ENCODE measurements at regions not wholly inside any gene's neighbourhood (a gene's known extent, or its start where the extent isn't known, plus 50 kb on each side); places are given as distances from the start of the nearest gene placed in this dataset.
A peak's percentile ranks its signal among the peaks of the same experiment; 100 is the strongest.

DNA sequence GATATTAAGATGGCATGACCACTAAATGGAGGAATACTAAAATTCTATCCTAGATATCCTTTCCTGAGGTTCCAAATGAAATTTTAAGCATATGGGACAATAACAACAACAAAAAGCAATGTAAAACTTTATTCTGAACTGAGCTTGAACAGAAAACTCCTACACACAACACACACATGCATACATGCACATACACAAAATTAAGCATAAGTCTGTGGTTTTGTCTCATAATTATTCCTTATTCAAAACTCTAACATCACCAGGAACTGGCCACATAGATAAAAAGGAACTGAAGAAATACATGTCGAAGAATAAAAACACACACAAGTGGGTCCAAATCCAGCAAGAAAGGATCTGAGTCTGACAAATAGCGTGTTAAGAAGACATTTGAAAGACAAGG is 168.0 kb downstream of the COX18 start:
- H3K4me3 ChIP-seq, result no peak overlapping the region
- DNase-seq (ENCODE audit: low spot score), result no peak
- no peak overlapping the region for H3K27ac ChIP-seq
- TF ChIP-seq, protein P1, sequence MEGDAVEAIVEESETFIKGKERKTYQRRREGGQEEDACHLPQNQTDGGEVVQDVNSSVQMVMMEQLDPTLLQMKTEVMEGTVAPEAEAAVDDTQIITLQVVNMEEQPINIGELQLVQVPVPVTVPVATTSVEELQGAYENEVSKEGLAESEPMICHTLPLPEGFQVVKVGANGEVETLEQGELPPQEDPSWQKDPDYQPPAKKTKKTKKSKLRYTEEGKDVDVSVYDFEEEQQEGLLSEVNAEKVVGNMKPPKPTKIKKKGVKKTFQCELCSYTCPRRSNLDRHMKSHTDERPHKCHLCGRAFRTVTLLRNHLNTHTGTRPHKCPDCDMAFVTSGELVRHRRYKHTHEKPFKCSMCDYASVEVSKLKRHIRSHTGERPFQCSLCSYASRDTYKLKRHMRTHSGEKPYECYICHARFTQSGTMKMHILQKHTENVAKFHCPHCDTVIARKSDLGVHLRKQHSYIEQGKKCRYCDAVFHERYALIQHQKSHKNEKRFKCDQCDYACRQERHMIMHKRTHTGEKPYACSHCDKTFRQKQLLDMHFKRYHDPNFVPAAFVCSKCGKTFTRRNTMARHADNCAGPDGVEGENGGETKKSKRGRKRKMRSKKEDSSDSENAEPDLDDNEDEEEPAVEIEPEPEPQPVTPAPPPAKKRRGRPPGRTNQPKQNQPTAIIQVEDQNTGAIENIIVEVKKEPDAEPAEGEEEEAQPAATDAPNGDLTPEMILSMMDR (IDR thresholded peaks at IDR 0.05), result no peak

DNA sequence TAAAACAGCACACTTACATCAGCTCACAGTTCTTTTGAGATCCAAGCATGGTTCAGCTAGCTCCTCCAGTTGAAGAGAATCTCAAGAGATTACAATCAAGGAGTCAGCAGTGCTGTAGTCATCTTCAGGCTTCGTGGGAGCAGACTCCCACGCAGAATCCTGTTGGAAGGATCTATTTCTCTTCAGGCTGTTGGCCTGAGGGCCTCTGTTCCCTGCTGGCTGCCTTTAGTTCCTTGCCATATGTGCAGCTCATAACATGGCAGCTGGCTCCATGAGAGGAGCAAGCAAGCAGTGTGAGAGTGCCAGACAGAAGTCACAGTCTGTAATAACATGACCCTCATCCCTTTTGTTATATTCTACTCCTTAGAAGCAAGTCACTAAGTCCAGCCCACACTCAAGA is 168.6 kb downstream of the COX18 start:
- Histone ChIP-seq H3K4me3 (no peak overlapping the region), H3K27ac (no peak overlapping the region)
- no peak for DNase-seq (ENCODE audit: low spot score)
- TF ChIP-seq, protein P1 (IDR thresholded peaks at IDR 0.05), result no peak

DNA sequence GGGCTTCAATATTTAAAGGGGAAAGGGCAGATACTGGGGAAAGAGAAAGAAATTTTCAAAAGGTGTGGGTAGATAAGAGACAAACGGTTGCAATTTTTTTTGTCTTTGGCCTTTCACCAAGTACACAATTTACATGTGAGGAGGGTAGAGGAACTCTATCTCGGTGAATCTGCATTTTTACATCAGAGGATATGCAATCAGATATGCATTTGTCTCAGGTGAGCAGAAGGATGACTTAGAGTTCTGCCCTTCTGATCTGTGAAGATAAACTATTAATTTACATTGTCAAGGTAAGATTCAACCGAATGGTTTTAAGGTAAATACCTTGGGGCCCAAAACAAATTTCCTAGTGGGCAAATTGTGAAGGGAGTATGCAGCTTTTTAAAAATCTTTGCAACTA is 169.9 kb downstream of the COX18 start:
- TF ChIP-seq, protein P1 (IDR thresholded peaks at IDR 0.05), result no peak
- H3K27ac ChIP-seq, result no peak overlapping the region
- no peak overlapping the region for H3K4me3 ChIP-seq
- no peak for DNase-seq (ENCODE audit: low spot score)

DNA sequence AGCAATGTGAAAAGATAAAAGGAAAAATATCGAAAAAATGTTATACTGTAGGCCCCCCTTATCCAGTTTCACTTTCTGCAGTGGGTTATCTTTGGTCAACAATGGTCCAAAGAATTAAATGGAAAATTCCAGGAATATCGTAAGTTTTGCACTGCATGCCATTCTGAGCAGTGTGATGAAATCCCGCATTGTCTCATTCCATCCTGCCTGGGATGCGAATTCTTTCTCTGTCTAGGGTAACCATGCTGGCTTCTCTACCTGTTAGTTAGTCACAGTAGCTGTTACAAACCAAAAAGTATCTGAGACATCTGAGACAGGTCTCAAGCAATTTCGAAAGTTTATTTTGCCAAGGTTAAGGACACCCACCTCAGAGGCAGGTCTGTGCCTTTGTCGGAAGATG is 170.3 kb downstream of the COX18 start:
- no peak for DNase-seq (ENCODE audit: low spot score)
- Histone ChIP-seq H3K27ac (no peak overlapping the region), H3K4me3 (no peak overlapping the region)
- TF ChIP-seq, protein P1 (IDR thresholded peaks at IDR 0.05), result no peak

DNA sequence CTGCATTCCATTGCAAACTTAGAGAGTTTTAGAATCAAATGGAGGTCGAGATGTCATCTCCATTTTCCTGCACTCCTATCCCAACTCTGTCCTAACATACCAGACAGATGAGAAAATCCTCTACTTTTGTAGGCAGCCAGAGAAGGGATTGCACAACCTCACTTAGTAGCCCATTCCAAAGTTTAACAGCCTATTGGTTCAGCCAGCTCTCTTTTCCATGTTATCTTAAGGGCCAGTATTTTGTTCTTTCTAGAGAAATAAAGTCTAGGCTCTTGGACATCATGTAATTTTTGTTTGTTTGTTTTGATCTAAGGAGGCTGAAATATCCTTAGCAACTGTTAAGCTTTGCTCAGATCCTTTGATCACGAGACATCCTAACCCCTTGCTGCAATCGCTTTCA is 173.0 kb downstream of the COX18 start:
- no peak for DNase-seq (ENCODE audit: low spot score)
- H3K27ac ChIP-seq, result peak overlapping the region; percentile 58 to 76

DNA sequence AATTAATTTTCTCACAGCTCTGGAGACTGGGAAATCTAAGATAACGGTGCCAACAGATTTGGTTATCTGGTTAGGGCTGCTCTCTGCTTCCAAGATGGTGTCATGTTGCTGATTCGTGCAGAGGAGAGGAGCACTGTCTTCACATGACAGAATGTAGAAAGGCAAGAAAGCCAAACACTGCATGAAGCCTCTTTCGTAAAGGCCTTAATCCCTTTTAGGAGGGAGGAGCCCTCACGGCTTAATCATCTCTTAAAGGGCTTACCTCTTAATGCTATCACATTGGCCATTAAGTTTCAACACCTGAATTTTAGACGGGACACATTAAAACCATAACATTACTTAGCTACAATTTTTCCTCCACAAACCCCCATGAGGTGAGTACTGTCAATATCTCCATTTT is 174.1 kb downstream of the COX18 start:
- Histone ChIP-seq H3K4me3 (no peak overlapping the region), H3K27ac (peak overlapping the region; percentile 58 to 76)
- TF ChIP-seq, protein P1 (IDR thresholded peaks at IDR 0.05), result no peak
- DNase-seq (ENCODE audit: low spot score), result no peak

More for the DNA sequence above, 173.0 kb downstream of the COX18 start:
- no peak overlapping the region for H3K4me3 ChIP-seq
- TF ChIP-seq, protein P1 (IDR thresholded peaks at IDR 0.05), result no peak

DNA sequence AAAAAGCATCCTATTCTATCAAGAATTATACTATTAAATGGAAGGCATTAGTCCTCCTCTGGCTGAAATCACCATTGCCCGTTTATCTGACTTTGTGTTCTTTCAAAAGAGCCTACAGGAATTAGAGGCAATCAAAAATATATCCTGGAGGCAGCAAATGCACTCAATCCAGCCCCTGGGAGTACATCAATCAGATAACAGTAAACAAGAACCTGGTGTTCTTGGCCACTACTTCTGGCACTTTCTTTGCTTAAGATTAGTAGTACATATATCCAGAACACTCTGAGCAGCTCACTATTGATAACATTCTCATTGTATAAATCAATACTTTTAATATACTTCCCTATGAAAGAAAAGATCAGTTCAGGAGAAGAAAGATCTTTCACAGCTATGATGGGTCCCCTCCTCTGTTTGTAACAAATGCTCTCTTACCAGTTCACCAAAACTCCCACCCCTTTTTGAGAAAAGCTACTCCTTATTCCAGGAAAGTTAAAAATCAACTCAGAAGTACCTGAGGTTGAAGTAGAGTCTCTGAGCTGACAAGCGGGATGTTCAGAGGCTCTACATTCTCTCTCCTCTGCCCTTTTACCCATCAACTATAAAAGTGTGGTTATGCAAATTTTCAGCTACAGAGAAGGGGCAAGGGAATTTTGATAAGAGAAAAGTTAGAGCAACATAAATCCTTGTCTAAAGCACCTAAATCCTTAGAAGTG is 176.0 kb downstream of the COX18 start:
- no peak for DNase-seq (ENCODE audit: low spot score)
- Histone ChIP-seq H3K27ac (peak overlapping the region; percentile 39 to 40), H3K4me3 (no peak overlapping the region)
- TF ChIP-seq, protein P1 (IDR thresholded peaks at IDR 0.05), result no peak

Data from coronary artery (tissue), 2 donors.